ENCODE measurements at regions not wholly inside any gene's neighbourhood (a gene's known extent, or its start where the extent isn't known, plus 50 kb on each side); places are given as distances from the start of the nearest gene placed in this dataset.
"Not testable (repeated sequence)": the region's sequence is repeated elsewhere in the genome, so short reads cannot be mapped to it uniquely, and the experiment has no call there.

DNA sequence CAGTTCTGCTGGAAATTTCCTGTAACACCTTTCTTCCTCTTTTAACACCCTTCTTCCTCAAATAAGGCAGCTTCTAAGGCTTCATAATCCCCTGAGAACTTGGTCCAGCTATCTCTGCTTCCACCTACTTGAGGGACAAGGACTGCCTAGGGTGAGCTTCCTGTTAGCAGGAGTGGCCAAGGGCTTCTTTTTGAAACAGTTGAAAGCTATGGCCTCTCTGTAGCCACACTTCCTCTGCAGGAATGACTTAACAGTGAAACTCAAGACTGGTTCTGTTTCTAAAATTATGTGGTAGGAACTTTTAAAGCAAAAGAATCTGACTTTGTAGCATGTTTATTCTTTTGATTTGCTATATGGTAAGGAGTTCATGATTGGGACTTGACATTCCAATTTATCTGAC is 108.5 kb upstream of the WDR1 start:
- TF ChIP-seq SUZ12 (IDR thresholded peaks at IDR 0.05; ENCODE audit: extremely low read depth, insufficient read depth, insufficient read length): no peak
- TF ChIP-seq YY1 (IDR thresholded peaks at IDR 0.05; ENCODE audit: insufficient read depth, insufficient read length): no peak
- TF ChIP-seq ZNF274 (IDR thresholded peaks at IDR 0.05; ENCODE audit: low read depth, low read length): no peak
- Histone ChIP-seq H3K9ac (ENCODE audit: insufficient read length, low read depth) (no peak overlapping the region), H3K36me3 (ENCODE audit: insufficient read depth, insufficient read length, low read length) (no peaks in the 10 kb centered on the region), H3K4me1 (ENCODE audit: insufficient read depth, insufficient read length) (no peaks in the 10 kb centered on the region), H3K4me3 (ENCODE audit: insufficient read length, low read depth) (no peak overlapping the region), H3K27me3 (ENCODE audit: insufficient read depth, insufficient read length) (no peaks in the 10 kb centered on the region), H3K9me3 (ENCODE audit: insufficient read depth, low read length) (no peaks in the 10 kb centered on the region)
- no peak for DNase-seq (ENCODE audit: low read depth, low spot score)

- Histone ChIP-seq H3K36me3 (ENCODE audit: insufficient read depth, insufficient read length, low read length) (no peaks in the 10 kb centered on the region), H3K4me3 (ENCODE audit: insufficient read length, low read depth) (no peak overlapping the region), H3K27me3 (ENCODE audit: insufficient read depth, insufficient read length) (no peaks in the 10 kb centered on the region), H3K9me3 (ENCODE audit: insufficient read depth, low read length) (no peaks in the 10 kb centered on the region), H3K9ac (ENCODE audit: insufficient read length, low read depth) (no peak overlapping the region), H3K4me1 (ENCODE audit: insufficient read depth, insufficient read length) (no peaks in the 10 kb centered on the region)
- DNase-seq (ENCODE audit: low read depth, low spot score): no peak
- TF ChIP-seq SUZ12 (IDR thresholded peaks at IDR 0.05; ENCODE audit: extremely low read depth, insufficient read depth, insufficient read length): no peak
- TF ChIP-seq ZNF274 (IDR thresholded peaks at IDR 0.05; ENCODE audit: low read depth, low read length): no peak
- TF ChIP-seq YY1 (IDR thresholded peaks at IDR 0.05; ENCODE audit: insufficient read depth, insufficient read length): no peak
These were observed 107.2 kb upstream of the WDR1 start for GRCh38 chr4:10223782-10224181.

GRCh38 chr4:10213481-10213880 is 96.9 kb upstream of the WDR1 start:
- H3K4me3 ChIP-seq (ENCODE audit: insufficient read length, low read depth); H3K9ac ChIP-seq (ENCODE audit: insufficient read length, low read depth); H3K4me1 ChIP-seq (ENCODE audit: insufficient read depth, insufficient read length); H3K27me3 ChIP-seq (ENCODE audit: insufficient read depth, insufficient read length); H3K36me3 ChIP-seq (ENCODE audit: insufficient read depth, insufficient read length, low read length); DNase-seq (ENCODE audit: low read depth, low spot score); H3K9me3 ChIP-seq (ENCODE audit: insufficient read depth, low read length): not testable (repeated sequence)

- H3K9ac ChIP-seq (ENCODE audit: insufficient read length, low read depth): no peak overlapping the region
- no peak for DNase-seq (ENCODE audit: low read depth, low spot score)
- H3K27me3 ChIP-seq (ENCODE audit: insufficient read depth, insufficient read length): no peaks in the 10 kb centered on the region
- no peaks in the 10 kb centered on the region for H3K4me1 ChIP-seq (ENCODE audit: insufficient read depth, insufficient read length)
- no peak overlapping the region for H3K4me3 ChIP-seq (ENCODE audit: insufficient read length, low read depth)
- TF ChIP-seq SUZ12 (IDR thresholded peaks at IDR 0.05; ENCODE audit: extremely low read depth, insufficient read depth, insufficient read length): no peak
- TF ChIP-seq ZNF274 (IDR thresholded peaks at IDR 0.05; ENCODE audit: low read depth, low read length): no peak
- TF ChIP-seq YY1 (IDR thresholded peaks at IDR 0.05; ENCODE audit: insufficient read depth, insufficient read length): no peak
- H3K9me3 ChIP-seq (ENCODE audit: insufficient read depth, low read length): no peaks in the 10 kb centered on the region
- H3K36me3 ChIP-seq (ENCODE audit: insufficient read depth, insufficient read length, low read length): no peaks in the 10 kb centered on the region
These were observed 96.3 kb upstream of the WDR1 start for GRCh38 chr4:10212901-10213300.

DNA sequence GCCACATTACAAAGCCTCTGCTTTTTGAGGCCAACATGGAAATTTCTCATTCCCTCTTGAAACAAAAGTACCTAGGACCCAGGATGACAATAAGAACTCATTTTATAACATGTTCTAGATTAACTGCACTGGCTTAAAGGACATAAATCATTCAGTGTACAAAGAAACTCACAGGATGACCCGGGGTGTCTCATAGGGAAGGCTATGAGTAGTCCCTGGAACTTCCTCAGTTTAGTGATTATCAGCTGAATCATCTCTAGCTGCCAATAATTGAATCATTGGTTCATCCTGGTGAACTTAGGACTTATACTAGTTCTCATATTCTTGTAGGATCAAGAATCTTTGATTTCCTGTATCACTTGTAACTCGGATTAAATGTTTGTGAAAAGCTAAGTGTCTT is 95.8 kb upstream of the WDR1 start:
- Histone ChIP-seq H3K9me3 (ENCODE audit: insufficient read depth, low read length) (no peaks in the 10 kb centered on the region), H3K36me3 (ENCODE audit: insufficient read depth, insufficient read length, low read length) (no peaks in the 10 kb centered on the region), H3K4me3 (ENCODE audit: insufficient read length, low read depth) (no peak overlapping the region), H3K9ac (ENCODE audit: insufficient read length, low read depth) (no peak overlapping the region), H3K4me1 (ENCODE audit: insufficient read depth, insufficient read length) (no peaks in the 10 kb centered on the region), H3K27me3 (ENCODE audit: insufficient read depth, insufficient read length) (no peaks in the 10 kb centered on the region)
- DNase-seq (ENCODE audit: low read depth, low spot score): no peak
- no peak for TF ChIP-seq YY1 (IDR thresholded peaks at IDR 0.05; ENCODE audit: insufficient read depth, insufficient read length)
- TF ChIP-seq SUZ12 (IDR thresholded peaks at IDR 0.05; ENCODE audit: extremely low read depth, insufficient read depth, insufficient read length): no peak
- no peak for TF ChIP-seq ZNF274 (IDR thresholded peaks at IDR 0.05; ENCODE audit: low read depth, low read length)

- Histone ChIP-seq H3K36me3 (ENCODE audit: insufficient read depth, insufficient read length, low read length) (no peaks in the 10 kb centered on the region), H3K4me3 (ENCODE audit: insufficient read length, low read depth) (no peak overlapping the region), H3K27me3 (ENCODE audit: insufficient read depth, insufficient read length) (no peaks in the 10 kb centered on the region), H3K9ac (ENCODE audit: insufficient read length, low read depth) (no peak overlapping the region), H3K9me3 (ENCODE audit: insufficient read depth, low read length) (no peaks in the 10 kb centered on the region), H3K4me1 (ENCODE audit: insufficient read depth, insufficient read length) (no peaks in the 10 kb centered on the region)
- TF ChIP-seq SUZ12 (IDR thresholded peaks at IDR 0.05; ENCODE audit: extremely low read depth, insufficient read depth, insufficient read length): no peak
- TF ChIP-seq YY1 (IDR thresholded peaks at IDR 0.05; ENCODE audit: insufficient read depth, insufficient read length): no peak
- TF ChIP-seq ZNF274 (IDR thresholded peaks at IDR 0.05; ENCODE audit: low read depth, low read length): no peak
- no peak for DNase-seq (ENCODE audit: low read depth, low spot score)
These were observed 90.5 kb upstream of the WDR1 start for GRCh38 chr4:10207116-10207515.

- Histone ChIP-seq H3K9ac (ENCODE audit: insufficient read length, low read depth) (no peak overlapping the region), H3K9me3 (ENCODE audit: insufficient read depth, low read length) (no peaks in the 10 kb centered on the region), H3K27me3 (ENCODE audit: insufficient read depth, insufficient read length) (no peaks in the 10 kb centered on the region), H3K36me3 (ENCODE audit: insufficient read depth, insufficient read length, low read length) (no peaks in the 10 kb centered on the region), H3K4me1 (ENCODE audit: insufficient read depth, insufficient read length) (no peaks in the 10 kb centered on the region), H3K4me3 (ENCODE audit: insufficient read length, low read depth) (no peak overlapping the region)
- DNase-seq (ENCODE audit: low read depth, low spot score): no peak
- no peak for TF ChIP-seq YY1 (IDR thresholded peaks at IDR 0.05; ENCODE audit: insufficient read depth, insufficient read length)
- TF ChIP-seq SUZ12 (IDR thresholded peaks at IDR 0.05; ENCODE audit: extremely low read depth, insufficient read depth, insufficient read length): no peak
- TF ChIP-seq ZNF274 (IDR thresholded peaks at IDR 0.05; ENCODE audit: low read depth, low read length): no peak
These were observed 88.6 kb upstream of the WDR1 start for GRCh38 chr4:10205223-10205622.

Measured in NT2/D1 (cell line).